Chondrocyte (in vitro differentiated cells): ENCODE measurements at regions not wholly inside any gene's neighbourhood (a gene's known extent, or its start where the extent isn't known, plus 50 kb on each side); places are given as distances from the start of the nearest gene placed in this dataset.

Experiments used
- DNase-seq: peaks from one replicate; pipeline ENCODE4 v3.0.0; 2021; ENCODE audit warnings: mixed read lengths, low spot score
- H3K27ac Mint-ChIP-seq: one replicate; pipeline ENCODE4 v1.8.0; 2021; ENCODE audit warnings: mild to moderate bottlenecking, moderate library complexity, mixed read lengths; ENCODE audit not compliant: unreplicated experiment
- H3K27me3 Mint-ChIP-seq: 2 replicates; pipeline ENCODE4 v1.8.0; 2021; ENCODE audit warnings: low read depth, mixed read lengths
- H3K36me3 Mint-ChIP-seq: 2 replicates; pipeline ENCODE4 v1.8.0; 2021; ENCODE audit warnings: low read depth, mixed read lengths
- H3K4me1 Mint-ChIP-seq: 2 replicates; pipeline ENCODE4 v1.8.0; 2021; ENCODE audit warnings: low read depth, mild to moderate bottlenecking, mixed read lengths
- H3K4me3 Mint-ChIP-seq: one replicate; pipeline ENCODE4 v1.8.0; 2021; ENCODE audit warnings: mild to moderate bottlenecking, moderate library complexity, mixed read lengths; ENCODE audit not compliant: unreplicated experiment
- H3K9me3 Mint-ChIP-seq: 2 replicates; pipeline ENCODE4 v1.8.0; 2021; ENCODE audit warnings: low read depth, mixed read lengths
- TF ChIP-seq, protein P1 (sequence below): fragments of 200-600 bp; sonication (generic); IDR thresholded peaks from 2 replicates; pipeline ENCODE4 v1.5.0; 2021; ENCODE audit warnings: antibody characterized with exemption, mild to moderate bottlenecking, moderate library complexity

DNA sequence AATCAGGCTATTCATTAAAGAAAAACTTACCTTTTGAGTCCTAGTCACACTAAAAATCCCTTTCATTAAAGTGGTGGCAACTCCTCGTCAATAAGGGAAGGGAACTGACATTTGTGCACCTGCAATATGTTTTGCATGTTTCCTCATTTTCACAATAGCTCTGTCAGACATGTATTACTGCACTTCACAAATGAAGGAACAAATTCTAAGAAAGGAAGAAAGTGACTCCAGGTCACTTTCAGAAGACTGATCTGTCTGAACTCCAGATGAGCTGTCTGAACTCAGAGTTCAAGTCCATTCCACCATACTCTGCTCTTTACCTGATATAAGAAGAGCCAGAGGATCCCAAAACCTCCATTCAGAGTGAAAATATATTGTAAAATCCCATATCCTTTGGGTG is 50.3 kb upstream of the GSAP start:
- Mint-ChIP-seq H3K4me3 (no peak overlapping the region), H3K27me3 (no peaks in the 10 kb centered on the region), H3K9me3 (peaks cover 10% of the 10 kb centered on the region), H3K36me3 (no peaks in the 10 kb centered on the region), H3K4me1 (peaks cover under 1% of the 10 kb centered on the region), H3K27ac (no peak overlapping the region)
- DNase-seq: no peak
- TF ChIP-seq, protein P1, sequence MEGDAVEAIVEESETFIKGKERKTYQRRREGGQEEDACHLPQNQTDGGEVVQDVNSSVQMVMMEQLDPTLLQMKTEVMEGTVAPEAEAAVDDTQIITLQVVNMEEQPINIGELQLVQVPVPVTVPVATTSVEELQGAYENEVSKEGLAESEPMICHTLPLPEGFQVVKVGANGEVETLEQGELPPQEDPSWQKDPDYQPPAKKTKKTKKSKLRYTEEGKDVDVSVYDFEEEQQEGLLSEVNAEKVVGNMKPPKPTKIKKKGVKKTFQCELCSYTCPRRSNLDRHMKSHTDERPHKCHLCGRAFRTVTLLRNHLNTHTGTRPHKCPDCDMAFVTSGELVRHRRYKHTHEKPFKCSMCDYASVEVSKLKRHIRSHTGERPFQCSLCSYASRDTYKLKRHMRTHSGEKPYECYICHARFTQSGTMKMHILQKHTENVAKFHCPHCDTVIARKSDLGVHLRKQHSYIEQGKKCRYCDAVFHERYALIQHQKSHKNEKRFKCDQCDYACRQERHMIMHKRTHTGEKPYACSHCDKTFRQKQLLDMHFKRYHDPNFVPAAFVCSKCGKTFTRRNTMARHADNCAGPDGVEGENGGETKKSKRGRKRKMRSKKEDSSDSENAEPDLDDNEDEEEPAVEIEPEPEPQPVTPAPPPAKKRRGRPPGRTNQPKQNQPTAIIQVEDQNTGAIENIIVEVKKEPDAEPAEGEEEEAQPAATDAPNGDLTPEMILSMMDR: no peak
